ENCODE measurements at regions not wholly inside any gene's neighbourhood (a gene's known extent, or its start where the extent isn't known, plus 50 kb on each side); places are given as distances from the start of the nearest gene placed in this dataset.

GRCh38 chr13:99646866-99647595 lies 145.8 kb downstream of the TM9SF2 start:
- DNase-seq = no peak
- Histone ChIP-seq H3K4me1 (ENCODE audit: insufficient read depth) (no peaks in the 10 kb centered on the region), H3K9me3 (no peaks in the 10 kb centered on the region), H3K27me3 (no peaks in the 10 kb centered on the region), H3K36me3 (no peaks in the 10 kb centered on the region), H3K4me3 (no peak overlapping the region), H3K27ac (no peak overlapping the region)
- TF ChIP-seq POLR2A (IDR thresholded peaks at IDR 0.05) (no peak), CTCF (IDR thresholded peaks at IDR 0.05) (no peak), EP300 (IDR thresholded peaks at IDR 0.05) (no peak)
- intact Hi-C loops (cut with DNase I) = no loop called here
- 92 to 94% (median 92%) methylated on average over 8 of the region's 8 CpGs for WGBS, 3 donors

- WGBS, 3 donors = 93 to 98% (median 95%) methylated on average over 3 of the region's 3 CpGs
- intact Hi-C loops (cut with DNase I) = no loop called here
- H3K4me1 ChIP-seq (ENCODE audit: insufficient read depth) = no peaks in the 10 kb centered on the region
Observed at GRCh38 chr13:99642841-99643240, 141.6 kb downstream of the TM9SF2 start.

DNA sequence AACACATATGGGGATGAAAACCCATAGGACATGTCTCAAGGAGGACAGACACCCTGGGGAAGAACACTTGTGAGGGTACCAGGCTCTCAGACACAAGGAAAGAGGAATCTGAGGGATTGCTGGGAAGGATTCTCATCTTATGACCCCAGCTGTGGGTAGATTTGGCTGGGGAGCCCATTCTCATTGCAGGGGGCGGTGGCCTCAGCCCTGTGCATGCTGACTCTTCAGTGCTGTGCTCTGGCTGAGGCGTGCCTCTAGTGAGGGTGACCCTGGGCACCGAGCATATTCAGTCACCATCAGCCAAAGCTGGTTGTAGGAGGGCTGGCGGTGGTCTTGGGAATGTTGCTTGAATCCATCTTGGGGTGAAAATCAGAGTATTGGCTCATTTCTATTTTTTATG lies 140.7 kb downstream of the TM9SF2 start:
- Histone ChIP-seq H3K9me3 (no peaks in the 10 kb centered on the region), H3K27me3 (no peaks in the 10 kb centered on the region), H3K4me3 (no peak overlapping the region), H3K4me1 (ENCODE audit: insufficient read depth) (no peaks in the 10 kb centered on the region), H3K36me3 (no peaks in the 10 kb centered on the region), H3K27ac (no peak overlapping the region)
- 95% methylated on average over 4 of the region's 4 CpGs for WGBS, 3 donors
- TF ChIP-seq CTCF (IDR thresholded peaks at IDR 0.05) = no peak
- TF ChIP-seq EP300 (IDR thresholded peaks at IDR 0.05) = no peak
- no peak for TF ChIP-seq POLR2A (IDR thresholded peaks at IDR 0.05)
- intact Hi-C loops (cut with DNase I) = no loop called here
- no peak for DNase-seq

More at GRCh38 chr13:99642841-99643240, 141.6 kb downstream of the TM9SF2 start:
- H3K4me3 ChIP-seq = no peak overlapping the region
- no peaks in the 10 kb centered on the region for H3K9me3 ChIP-seq
- no peaks in the 10 kb centered on the region for H3K27me3 ChIP-seq
- no peaks in the 10 kb centered on the region for H3K36me3 ChIP-seq
- no peak for TF ChIP-seq EP300 (IDR thresholded peaks at IDR 0.05)
- no peak for TF ChIP-seq POLR2A (IDR thresholded peaks at IDR 0.05)
- TF ChIP-seq CTCF (IDR thresholded peaks at IDR 0.05) = no peak
- no peak for DNase-seq
- no peak overlapping the region for H3K27ac ChIP-seq

- Histone ChIP-seq H3K9me3 (no peaks in the 10 kb centered on the region), H3K27me3 (no peaks in the 10 kb centered on the region), H3K27ac (no peak overlapping the region), H3K4me1 (ENCODE audit: insufficient read depth) (no peaks in the 10 kb centered on the region), H3K4me3 (no peak overlapping the region), H3K36me3 (no peaks in the 10 kb centered on the region)
- no peak for DNase-seq
- intact Hi-C loops (cut with DNase I) = no loop called here
- TF ChIP-seq EP300 (IDR thresholded peaks at IDR 0.05) (no peak), CTCF (IDR thresholded peaks at IDR 0.05) (no peak), POLR2A (IDR thresholded peaks at IDR 0.05) (no peak)
- 52 to 55% (median 53%) methylated on average over 3 of the region's 3 CpGs for WGBS, 3 donors
Observed at GRCh38 chr13:99640260-99640659, 139.0 kb downstream of the TM9SF2 start.
